A549 (cell line): ENCODE measurements at regions not wholly inside any gene's neighbourhood (a gene's known extent, or its start where the extent isn't known, plus 50 kb on each side); places are given as distances from the start of the nearest gene placed in this dataset.

ENCODE experiments used
- ATAC-seq, 2 experiments: fragments of 200-7000 bp in 1 of 2; fragments of >200 bp in 1 of 2; cut with Nextera tagmentation in 1 of 2; cut with Tn5 transposase in 1 of 2; 3 replicates each; pipeline versions ENCODE4 v1.8.0 to v1.9.1; 2018 to 2020; ENCODE audit warnings: mild to moderate bottlenecking in 1 of 2, moderate library complexity in 1 of 2
- CTCF ChIA-PET: fragments of 300-600 bp; sonication (Branson Sonifier 250); formaldehyde crosslinking; extraction: SDS; loops from one replicate; lab custom pipeline; 2021; ENCODE audit warnings: antibody characterized with exemption, inconsistent platforms; lab: Yijun Ruan, JAX
- POLR2A ChIA-PET: fragments of 350-600 bp; formaldehyde crosslinking; extraction: SDS; loops from one replicate; lab custom pipeline; 2021; ENCODE audit warnings: antibody characterized with exemption, inconsistent platforms; lab: Yijun Ruan, JAX
- DNase-seq, 2 experiments: peaks; one replicate each; pipeline versions ENCODE4 v3.0.0 to v3.0.0-alpha.2; 2011 to 2016; ENCODE audit warnings: low read depth in 1 of 2, low spot score in 1 of 2
- FAIRE-seq: peaks from 2 replicates; lab custom pipeline; 2011; peaks lifted over from hg19 to GRCh38; lab: Jason Lieb, UNC
- H3K27ac ChIP-seq, 2 experiments: fragments of >200 bp; sonication (Bioruptor Twin); formaldehyde crosslinking; 3 replicates each; pipeline ENCODE4 v1.5.1; 2016 to 2017
- H3K4me1 ChIP-seq: fragments of >200 bp; sonication (Bioruptor Twin); formaldehyde crosslinking; 3 replicates; pipeline ENCODE4 v1.6.1; 2016
- H3K4me2 ChIP-seq: fragments of >200 bp; sonication (Bioruptor Twin); formaldehyde crosslinking; 3 replicates; pipeline ENCODE4 v1.6.1; 2016
- H3K4me3 ChIP-seq: fragments of >200 bp; sonication (Bioruptor Twin); formaldehyde crosslinking; 3 replicates; pipeline ENCODE4 v1.5.1; 2016
- H3K9me3 ChIP-seq: fragments of >200 bp; sonication (Bioruptor Twin); formaldehyde crosslinking; 3 replicates; pipeline ENCODE4 v1.6.1; 2016
- ATOH8 ChIP-seq: fragments of 250-450 bp; sonication (Bioruptor Pico); IDR thresholded peaks from 2 replicates; pipeline ENCODE4 v1.5.0; 2020; ENCODE audit warnings: low read depth, mild to moderate bottlenecking, moderate library complexity
- CEBPB ChIP-seq, 2 experiments: fragments of >200 bp in 1 of 2; sonication (Bioruptor Twin) in 1 of 2; formaldehyde crosslinking in 1 of 2; IDR thresholded peaks; 2 replicates each; pipeline ENCODE4 v1.6.1; 2012 to 2016
- CHD2 ChIP-seq: fragments of 150-350 bp; IDR thresholded peaks from 2 replicates; pipeline ENCODE4 v1.6.1; 2014; ENCODE audit warnings: low read length; ENCODE audit not compliant: partially characterized antibody
- CTCF ChIP-seq: fragments of >200 bp; sonication (Bioruptor Twin); formaldehyde crosslinking; IDR thresholded peaks from 3 replicates; pipeline ENCODE4 v1.5.1; 2016
- EHF ChIP-seq: fragments of 250-450 bp; sonication (Bioruptor Pico); IDR thresholded peaks from 2 replicates; pipeline ENCODE4 v1.5.0; 2020; ENCODE audit warnings: mild to moderate bottlenecking
- FOSB ChIP-seq: fragments of 250-450 bp; sonication (Bioruptor Pico); IDR thresholded peaks from 2 replicates; pipeline ENCODE4 v1.5.0; 2020; ENCODE audit warnings: mild to moderate bottlenecking, moderate library complexity
- FOSL2 ChIP-seq, 2 experiments: fragments of 450-650 bp in 1 of 2; fragments of >200 bp in 1 of 2; sonication (Bioruptor Twin) in 1 of 2; formaldehyde crosslinking; IDR thresholded peaks; 2 replicates each; pipeline versions ENCODE4 v1.5.0 to v1.6.1; 2016 to 2020; ENCODE audit warnings: mild to moderate bottlenecking in 1 of 2, moderate library complexity in 1 of 2
- HEYL ChIP-seq: fragments of 250-450 bp; sonication (Bioruptor Pico); IDR thresholded peaks from 2 replicates; pipeline ENCODE4 v1.8.0; 2021; ENCODE audit warnings: mild to moderate bottlenecking, moderate library complexity
- HOXB13 ChIP-seq: fragments of 250-450 bp; sonication (Bioruptor Pico); IDR thresholded peaks from 2 replicates; pipeline ENCODE4 v1.5.0; 2020; ENCODE audit warnings: low read depth, mild to moderate bottlenecking, moderate library complexity
- JUN ChIP-seq, 2 experiments: fragments of >200 bp; sonication (Bioruptor Twin); formaldehyde crosslinking; IDR thresholded peaks; 2 replicates in 1 of 2; 3 replicates in 1 of 2; pipeline ENCODE4 v1.6.1; 2016 to 2017
- JUNB ChIP-seq: fragments of >200 bp; sonication (Bioruptor Twin); formaldehyde crosslinking; IDR thresholded peaks from 2 replicates; pipeline ENCODE4 v1.6.1; 2016
- MAFK ChIP-seq: fragments of 450-650 bp; IDR thresholded peaks from 2 replicates; pipeline ENCODE4 v1.6.1; 2014; ENCODE audit not compliant: partially characterized antibody
- MAX ChIP-seq: IDR thresholded peaks from 2 replicates; pipeline ENCODE4 v1.6.1; 2012
- MAZ ChIP-seq: fragments of 150-350 bp; IDR thresholded peaks from 2 replicates; pipeline ENCODE4 v1.6.1; 2014; ENCODE audit warnings: antibody characterized with exemption, low read depth, low read length, borderline replicate concordance
- NR3C1 ChIP-seq: fragments of >200 bp; sonication (Bioruptor Twin); formaldehyde crosslinking; IDR thresholded peaks from 3 replicates; pipeline ENCODE4 v1.6.1; 2017
- PHF8 ChIP-seq: fragments of 200-600 bp; sonication (generic); IDR thresholded peaks from 2 replicates; pipeline ENCODE4 v1.6.1; 2016; ENCODE audit warnings: low read depth, mild to moderate bottlenecking, antibody characterized with exemption, moderate library complexity, borderline replicate concordance
- POLR2AphosphoS2 ChIP-seq: conservative IDR thresholded peaks from 2 replicates; pipeline ENCODE4 v1.6.1; 2012; ENCODE audit warnings: low read length, improper control_type of control experiment, inconsistent platforms
- RARB ChIP-seq: fragments of 250-450 bp; sonication (Bioruptor Pico); IDR thresholded peaks from 2 replicates; pipeline ENCODE4 v1.8.0; 2021; ENCODE audit warnings: mild to moderate bottlenecking, moderate library complexity
- RFX5 ChIP-seq: fragments of 450-650 bp; IDR thresholded peaks from 2 replicates; pipeline ENCODE4 v1.7.1; 2014; ENCODE audit warnings: antibody characterized with exemption, mild to moderate bottlenecking, moderate library complexity
- SREBF2 ChIP-seq: fragments of 450-650 bp; IDR thresholded peaks from 2 replicates; pipeline ENCODE4 v1.6.1; 2014; ENCODE audit warnings: mild to moderate bottlenecking, moderate library complexity
- TFCP2L1 ChIP-seq: fragments of 250-450 bp; sonication (Bioruptor Pico); IDR thresholded peaks from 2 replicates; pipeline ENCODE4 v1.5.0; 2021; ENCODE audit warnings: mild to moderate bottlenecking
- ZC3H11A ChIP-seq: fragments of 450-650 bp; IDR thresholded peaks from 2 replicates; pipeline ENCODE4 v1.6.1; 2014; ENCODE audit warnings: antibody characterized with exemption, mild to moderate bottlenecking
- ZSCAN20 ChIP-seq: fragments of 250-450 bp; sonication (Bioruptor Pico); IDR thresholded peaks from 2 replicates; pipeline ENCODE4 v1.8.0; 2022; ENCODE audit warnings: mild to moderate bottlenecking, moderate library complexity
- WGBS: methylation state at CpG from one replicate; pipeline ENCODE4 v1.1.6; 2017; ENCODE audit errors: missing lambda C conversion rate; 5-methylcytosine and 5-hydroxymethylcytosine counted together
- TF ChIP-seq, protein P1 (sequence below): fragments of 450-650 bp; IDR thresholded peaks from 2 replicates; pipeline ENCODE4 v1.6.1; 2014; ENCODE audit warnings: antibody characterized with exemption
- TF ChIP-seq, protein P2 (sequence below): IDR thresholded peaks from 2 replicates; pipeline ENCODE4 v1.6.1; 2012; ENCODE audit warnings: low read depth, borderline replicate concordance

DNA sequence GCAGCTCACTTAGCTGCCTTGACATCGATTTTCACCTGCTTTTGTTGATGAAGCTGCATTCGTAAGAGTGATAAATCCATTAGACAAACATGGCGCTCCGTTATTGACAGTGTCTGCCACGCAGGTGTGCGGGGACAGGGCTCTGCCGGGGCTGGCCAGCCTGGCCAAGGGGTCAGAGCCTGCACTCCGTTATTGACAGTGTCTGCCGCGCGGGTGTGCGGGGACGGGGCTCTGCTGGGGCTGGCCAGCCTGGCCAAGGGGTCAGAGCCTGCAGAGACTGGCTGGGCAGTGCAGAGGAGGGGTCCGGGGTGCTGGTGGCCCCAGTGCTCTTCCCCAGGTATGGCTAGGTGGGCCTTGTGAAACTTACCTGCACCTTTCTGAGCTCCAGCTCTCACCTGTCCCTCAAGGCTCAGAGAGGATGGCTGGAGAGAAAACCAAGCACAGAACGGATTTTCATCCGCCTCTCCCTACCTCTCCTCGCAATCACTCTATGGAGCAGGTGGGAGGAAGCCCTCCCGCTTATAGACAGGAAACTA is 101.6 kb upstream of the B3GAT1 start:
- Histone ChIP-seq H3K4me3 (no peak overlapping the region), H3K9me3 (no peaks in the 10 kb centered on the region), H3K4me1 (no peaks in the 10 kb centered on the region), H3K4me2 (no peak overlapping the region), H3K27ac (no peak overlapping the region)
- TF ChIP-seq, protein P1, sequence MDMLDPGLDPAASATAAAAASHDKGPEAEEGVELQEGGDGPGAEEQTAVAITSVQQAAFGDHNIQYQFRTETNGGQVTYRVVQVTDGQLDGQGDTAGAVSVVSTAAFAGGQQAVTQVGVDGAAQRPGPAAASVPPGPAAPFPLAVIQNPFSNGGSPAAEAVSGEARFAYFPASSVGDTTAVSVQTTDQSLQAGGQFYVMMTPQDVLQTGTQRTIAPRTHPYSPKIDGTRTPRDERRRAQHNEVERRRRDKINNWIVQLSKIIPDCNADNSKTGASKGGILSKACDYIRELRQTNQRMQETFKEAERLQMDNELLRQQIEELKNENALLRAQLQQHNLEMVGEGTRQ: no peak
- TF ChIP-seq CTCF: no peak
- 13% methylated on average over 18 of the region's 18 CpGs for WGBS
- CTCF ChIA-PET: no interaction called here
- DNase-seq (no peak), ATAC-seq (no peak), FAIRE-seq (no peak)
- POLR2A ChIA-PET: no interaction called here

- H3K4me3 ChIP-seq: no peak overlapping the region
- ChIA-PET POLR2A (no interaction called here), CTCF (no interaction called here)
- no peak overlapping the region for H3K27ac ChIP-seq
- 33% methylated on average over 21 of the region's 21 CpGs for WGBS
- H3K4me2 ChIP-seq: no peak overlapping the region
- no peaks in the 10 kb centered on the region for H3K4me1 ChIP-seq
- TF ChIP-seq ZSCAN20 (CRISPR knock-in tag): no peak
- no peak for TF ChIP-seq ATOH8 (CRISPR knock-in tag)
- no peak for TF ChIP-seq MAZ
- no peak for TF ChIP-seq POLR2AphosphoS2
- TF ChIP-seq FOSB (CRISPR knock-in tag): no peak
- no peak for TF ChIP-seq FOSL2 (IDR thresholded peaks at IDR 0.05)
- TF ChIP-seq FOSL2 (CRISPR knock-in tag; IDR thresholded peaks at IDR 0.05): no peak
- TF ChIP-seq HOXB13: no peak
- TF ChIP-seq MAX: no peak
- no peak for TF ChIP-seq NR3C1
- TF ChIP-seq HEYL (CRISPR knock-in tag): no peak
- TF ChIP-seq ZC3H11A: no peak
- no peak for TF ChIP-seq RFX5
- TF ChIP-seq CHD2: no peak
- TF ChIP-seq JUNB: no peak
- no peak for TF ChIP-seq EHF (CRISPR knock-in tag)
- TF ChIP-seq MAFK: no peak
- no peak for FAIRE-seq
- no peak for DNase-seq
- ATAC-seq: no peak
- no peaks in the 10 kb centered on the region for H3K9me3 ChIP-seq
Observed at GRCh38 chr11:134512571-134513538, 100.8 kb upstream of the B3GAT1 start.

GRCh38 chr11:134512061-134512460 is 100.0 kb upstream of the B3GAT1 start:
- WGBS: 1% methylated on average over 6 of the region's 7 CpGs
- FAIRE-seq (no peak), DNase-seq (no peak), ATAC-seq (no peak)
- ChIA-PET POLR2A (no interaction called here), CTCF (no interaction called here)
- Histone ChIP-seq H3K9me3 (no peaks in the 10 kb centered on the region), H3K4me3 (no peak overlapping the region), H3K4me2 (no peak overlapping the region), H3K27ac (no peak overlapping the region), H3K4me1 (no peaks in the 10 kb centered on the region)
- TF ChIP-seq PHF8: no peak
- no peak for TF ChIP-seq HEYL (CRISPR knock-in tag)
- no peak for TF ChIP-seq CHD2
- no peak for TF ChIP-seq SREBF2
- no peak for TF ChIP-seq RARB (CRISPR knock-in tag)
- TF ChIP-seq, protein P2, sequence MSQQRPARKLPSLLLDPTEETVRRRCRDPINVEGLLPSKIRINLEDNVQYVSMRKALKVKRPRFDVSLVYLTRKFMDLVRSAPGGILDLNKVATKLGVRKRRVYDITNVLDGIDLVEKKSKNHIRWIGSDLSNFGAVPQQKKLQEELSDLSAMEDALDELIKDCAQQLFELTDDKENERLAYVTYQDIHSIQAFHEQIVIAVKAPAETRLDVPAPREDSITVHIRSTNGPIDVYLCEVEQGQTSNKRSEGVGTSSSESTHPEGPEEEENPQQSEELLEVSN: no peak
- TF ChIP-seq CEBPB (IDR thresholded peaks at IDR 0.05): no peak
- TF ChIP-seq MAFK: no peak
- TF ChIP-seq, protein P1: no peak
- TF ChIP-seq HOXB13: no peak
- TF ChIP-seq TFCP2L1 (CRISPR knock-in tag): no peak
- no peak for TF ChIP-seq JUN (IDR thresholded peaks at IDR 0.05)
